ENCODE measurements at regions not wholly inside any gene's neighbourhood (a gene's known extent, or its start where the extent isn't known, plus 50 kb on each side); places are given as distances from the start of the nearest gene placed in this dataset.
"Not testable (repeated sequence)": the region's sequence is repeated elsewhere in the genome, so short reads cannot be mapped to it uniquely, and the experiment has no call there.

DNA sequence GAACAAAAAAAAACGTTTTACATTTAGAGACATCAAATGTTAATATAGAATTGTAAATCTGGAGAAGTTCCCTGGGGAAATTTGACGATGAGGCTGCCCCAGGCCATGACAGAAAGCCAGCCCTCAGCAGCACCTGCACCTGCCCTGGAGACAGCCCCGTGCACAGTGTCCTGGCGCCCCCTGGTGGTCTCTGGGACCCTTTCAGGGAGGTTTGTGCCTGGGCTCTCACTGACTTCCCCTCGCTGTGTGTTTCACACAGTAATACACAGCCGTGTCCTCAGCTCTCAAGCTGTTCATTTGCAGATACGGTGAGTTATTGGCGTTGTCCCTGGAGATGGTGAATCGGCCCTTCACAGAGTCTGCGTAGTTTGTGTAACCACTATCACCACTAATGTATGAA, 385.1 kb downstream of the TP53TG3F start:
- not testable (repeated sequence) for H3K36me3 ChIP-seq (ENCODE audit: control insufficient read depth, low read length); H3K9me2 ChIP-seq (replicated peaks; ENCODE audit: control insufficient read depth, low read length); H3F3A ChIP-seq (ENCODE audit: control insufficient read depth, insufficient read depth); H4K20me1 ChIP-seq (ENCODE audit: control insufficient read depth, insufficient read depth, low read depth, low read length); H3K4me2 ChIP-seq (ENCODE audit: low read length); H3K27me3 ChIP-seq (ENCODE audit: control insufficient read depth, low read length); H3K27ac ChIP-seq (ENCODE audit: low read depth, low read length); H3K9me3 ChIP-seq (ENCODE audit: control insufficient read depth, insufficient read depth, low read length); H3K4me3 ChIP-seq (ENCODE audit: low read length); H3K4me1 ChIP-seq (ENCODE audit: control insufficient read depth, low read length); H3K79me2 ChIP-seq (ENCODE audit: control insufficient read depth, low read length)
- TF ChIP-seq, protein P1, sequence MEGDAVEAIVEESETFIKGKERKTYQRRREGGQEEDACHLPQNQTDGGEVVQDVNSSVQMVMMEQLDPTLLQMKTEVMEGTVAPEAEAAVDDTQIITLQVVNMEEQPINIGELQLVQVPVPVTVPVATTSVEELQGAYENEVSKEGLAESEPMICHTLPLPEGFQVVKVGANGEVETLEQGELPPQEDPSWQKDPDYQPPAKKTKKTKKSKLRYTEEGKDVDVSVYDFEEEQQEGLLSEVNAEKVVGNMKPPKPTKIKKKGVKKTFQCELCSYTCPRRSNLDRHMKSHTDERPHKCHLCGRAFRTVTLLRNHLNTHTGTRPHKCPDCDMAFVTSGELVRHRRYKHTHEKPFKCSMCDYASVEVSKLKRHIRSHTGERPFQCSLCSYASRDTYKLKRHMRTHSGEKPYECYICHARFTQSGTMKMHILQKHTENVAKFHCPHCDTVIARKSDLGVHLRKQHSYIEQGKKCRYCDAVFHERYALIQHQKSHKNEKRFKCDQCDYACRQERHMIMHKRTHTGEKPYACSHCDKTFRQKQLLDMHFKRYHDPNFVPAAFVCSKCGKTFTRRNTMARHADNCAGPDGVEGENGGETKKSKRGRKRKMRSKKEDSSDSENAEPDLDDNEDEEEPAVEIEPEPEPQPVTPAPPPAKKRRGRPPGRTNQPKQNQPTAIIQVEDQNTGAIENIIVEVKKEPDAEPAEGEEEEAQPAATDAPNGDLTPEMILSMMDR (IDR thresholded peaks at IDR 0.05; ENCODE audit: low read depth, low read length, poor library complexity, severe bottlenecking), result peak; percentile 18
